Neural cell (in vitro differentiated cells): ENCODE measurements at regions not wholly inside any gene's neighbourhood (a gene's known extent, or its start where the extent isn't known, plus 50 kb on each side); places are given as distances from the start of the nearest gene placed in this dataset.

ENCODE experiments used
- H2AFZ ChIP-seq: fragments of 200-600, 300-800 bp; sonication (generic), shearing (Covaris generic); 2 replicates; pipeline ENCODE4 v1.6.0; 2014; ENCODE audit warnings: low read depth, mild to moderate bottlenecking, antibody characterized with exemption, low read length, moderate library complexity
- H3F3A ChIP-seq: fragments of 200-600 bp; shearing (Covaris generic); 2 replicates; pipeline ENCODE4 v1.6.1; 2016; ENCODE audit warnings: mild to moderate bottlenecking, moderate library complexity, mixed read lengths, antibody characterized with exemption, low read length; ENCODE audit not compliant: insufficient read depth, poor library complexity, severe bottlenecking
- H3K27ac ChIP-seq: fragments of 200-600, 300-800 bp; sonication (generic), shearing (Covaris generic); 2 replicates; pipeline ENCODE4 v1.5.1; 2014; ENCODE audit warnings: mild to moderate bottlenecking, low read length, moderate library complexity
- H3K27me3 ChIP-seq: fragments of 300-800, 200-600 bp; sonication (generic), shearing (Covaris generic); 2 replicates; pipeline ENCODE4 v1.6.0; 2014; ENCODE audit warnings: mild to moderate bottlenecking, low read depth, low read length, moderate library complexity; ENCODE audit not compliant: insufficient read depth
- H3K36me3 ChIP-seq: fragments of 300-800, 200-600 bp; sonication (generic), shearing (Covaris generic); 2 replicates; pipeline ENCODE4 v1.5.1; 2014; ENCODE audit warnings: mild to moderate bottlenecking, antibody characterized with exemption, low read length, moderate library complexity; ENCODE audit not compliant: insufficient read depth
- H3K4me2 ChIP-seq: fragments of 300-800, 200-600 bp; sonication (generic), shearing (Covaris generic); 2 replicates; pipeline ENCODE4 v1.6.0; 2014; ENCODE audit warnings: mild to moderate bottlenecking, low read length
- H3K4me3 ChIP-seq: fragments of 300-800, 200-600 bp; sonication (generic), shearing (Covaris generic); 2 replicates; pipeline ENCODE4 v1.5.1; 2014; ENCODE audit warnings: mild to moderate bottlenecking, low read length, moderate library complexity
- H3K79me2 ChIP-seq: fragments of 200-600 bp; shearing (Covaris generic); replicated peaks from 2 replicates; pipeline ENCODE4 v1.6.0; 2014; ENCODE audit warnings: mild to moderate bottlenecking, low read length, moderate library complexity; ENCODE audit not compliant: insufficient read depth
- H3K9ac ChIP-seq: fragments of 300-800, 200-600 bp; sonication (generic), shearing (Covaris generic); 2 replicates; pipeline ENCODE4 v1.6.1; 2016; ENCODE audit warnings: mild to moderate bottlenecking, low read length, mixed read lengths
- H3K9me2 ChIP-seq: fragments of 200-600 bp; shearing (Covaris generic); 2 replicates; pipeline ENCODE4 v1.6.1; 2016; ENCODE audit warnings: mild to moderate bottlenecking, low read length, mixed read lengths; ENCODE audit not compliant: insufficient read depth
- H3K9me3 ChIP-seq: fragments of 200-600, 300-800 bp; sonication (generic), shearing (Covaris generic); 2 replicates; pipeline ENCODE4 v1.6.1; 2016; ENCODE audit warnings: mild to moderate bottlenecking, mixed run types, low read length, moderate library complexity, mixed read lengths
- H4K20me1 ChIP-seq: fragments of 200-600 bp; shearing (Covaris generic); 2 replicates; pipeline ENCODE4 v1.6.1; 2016; ENCODE audit warnings: mild to moderate bottlenecking, mixed run types; ENCODE audit not compliant: insufficient read depth
- EP300 ChIP-seq: fragments of 450-650 bp; conservative IDR thresholded peaks from 2 replicates; pipeline ENCODE4 v1.6.1; 2014; ENCODE audit warnings: antibody characterized with exemption, mild to moderate bottlenecking, moderate library complexity; ENCODE audit not compliant: poor library complexity, severe bottlenecking
- EZH2 ChIP-seq: fragments of 200-600, 300-800 bp; shearing (Covaris generic), sonication (generic); IDR thresholded peaks from 2 replicates; pipeline ENCODE4 v1.6.1; 2014; ENCODE audit warnings: antibody characterized with exemption, low read length, borderline replicate concordance, mild to moderate bottlenecking; ENCODE audit not compliant: insufficient read depth, poor library complexity, severe bottlenecking
- MXI1 ChIP-seq: fragments of 450-650 bp; conservative IDR thresholded peaks from 2 replicates; pipeline ENCODE4 v1.6.1; 2014; ENCODE audit warnings: antibody characterized with exemption, mild to moderate bottlenecking; ENCODE audit not compliant: poor library complexity, severe bottlenecking
- POLR2AphosphoS5 ChIP-seq: IDR thresholded peaks from 2 replicates; pipeline ENCODE4 v1.6.1; 2012
- RAD21 ChIP-seq: fragments of 450-650 bp; conservative IDR thresholded peaks from 2 replicates; pipeline ENCODE4 v1.6.1; 2014; ENCODE audit warnings: antibody characterized with exemption, mild to moderate bottlenecking, moderate library complexity
- REST ChIP-seq: IDR thresholded peaks from 2 replicates; pipeline ENCODE4 v1.6.1; 2012; ENCODE audit warnings: borderline replicate concordance
- SMC3 ChIP-seq: fragments of 450-650 bp; conservative IDR thresholded peaks from 2 replicates; pipeline ENCODE4 v1.6.1; 2014; ENCODE audit warnings: antibody characterized with exemption, mild to moderate bottlenecking, moderate library complexity; ENCODE audit not compliant: poor library complexity
- TAF1 ChIP-seq: IDR thresholded peaks from 2 replicates; pipeline ENCODE4 v1.6.1; 2012; ENCODE audit warnings: low read depth
- TF ChIP-seq, protein P1 (sequence below): fragments of 450-650 bp; IDR thresholded peaks from 2 replicates; pipeline ENCODE4 v1.5.1; 2014; ENCODE audit warnings: antibody characterized with exemption, mild to moderate bottlenecking, moderate library complexity; ENCODE audit not compliant: poor library complexity, severe bottlenecking

DNA sequence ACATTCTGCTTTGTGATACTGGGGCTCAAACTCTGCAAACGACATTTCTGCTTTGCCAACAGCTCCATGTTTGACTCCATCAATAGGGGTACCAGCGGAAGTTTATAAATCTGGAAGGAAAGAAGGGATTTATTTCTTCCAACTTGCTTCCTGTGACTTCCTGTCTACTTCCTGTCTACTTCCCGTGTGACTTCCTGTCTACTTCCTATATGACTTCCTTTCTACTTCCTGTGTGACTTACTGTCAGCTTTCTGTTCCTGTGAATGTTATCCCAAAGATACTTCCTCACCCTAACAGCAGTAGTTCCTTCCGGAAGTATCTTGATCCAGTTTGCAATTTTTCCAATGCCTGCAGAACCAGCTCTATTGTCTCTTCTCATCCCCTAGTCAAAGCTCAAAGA lies 52.0 kb upstream of the MBOAT2 start:
- no peaks in the 10 kb centered on the region for H4K20me1 ChIP-seq
- no peak overlapping the region for H3K9ac ChIP-seq
- H3K27me3 ChIP-seq, result no peaks in the 10 kb centered on the region
- H3K9me3 ChIP-seq, result no peaks in the 10 kb centered on the region
- no peak overlapping the region for H3K4me2 ChIP-seq
- no peaks in the 10 kb centered on the region for H3K9me2 ChIP-seq
- TF ChIP-seq, protein P1, sequence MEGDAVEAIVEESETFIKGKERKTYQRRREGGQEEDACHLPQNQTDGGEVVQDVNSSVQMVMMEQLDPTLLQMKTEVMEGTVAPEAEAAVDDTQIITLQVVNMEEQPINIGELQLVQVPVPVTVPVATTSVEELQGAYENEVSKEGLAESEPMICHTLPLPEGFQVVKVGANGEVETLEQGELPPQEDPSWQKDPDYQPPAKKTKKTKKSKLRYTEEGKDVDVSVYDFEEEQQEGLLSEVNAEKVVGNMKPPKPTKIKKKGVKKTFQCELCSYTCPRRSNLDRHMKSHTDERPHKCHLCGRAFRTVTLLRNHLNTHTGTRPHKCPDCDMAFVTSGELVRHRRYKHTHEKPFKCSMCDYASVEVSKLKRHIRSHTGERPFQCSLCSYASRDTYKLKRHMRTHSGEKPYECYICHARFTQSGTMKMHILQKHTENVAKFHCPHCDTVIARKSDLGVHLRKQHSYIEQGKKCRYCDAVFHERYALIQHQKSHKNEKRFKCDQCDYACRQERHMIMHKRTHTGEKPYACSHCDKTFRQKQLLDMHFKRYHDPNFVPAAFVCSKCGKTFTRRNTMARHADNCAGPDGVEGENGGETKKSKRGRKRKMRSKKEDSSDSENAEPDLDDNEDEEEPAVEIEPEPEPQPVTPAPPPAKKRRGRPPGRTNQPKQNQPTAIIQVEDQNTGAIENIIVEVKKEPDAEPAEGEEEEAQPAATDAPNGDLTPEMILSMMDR, result no peak
- TF ChIP-seq RAD21, result no peak
- no peak for TF ChIP-seq EZH2
- no peak for TF ChIP-seq POLR2AphosphoS5
- H3K36me3 ChIP-seq, result no peaks in the 10 kb centered on the region
- no peaks in the 10 kb centered on the region for H3K79me2 ChIP-seq
- no peak overlapping the region for H2AFZ ChIP-seq
- no peaks in the 10 kb centered on the region for H3F3A ChIP-seq
- no peak overlapping the region for H3K27ac ChIP-seq
- no peak overlapping the region for H3K4me3 ChIP-seq

DNA sequence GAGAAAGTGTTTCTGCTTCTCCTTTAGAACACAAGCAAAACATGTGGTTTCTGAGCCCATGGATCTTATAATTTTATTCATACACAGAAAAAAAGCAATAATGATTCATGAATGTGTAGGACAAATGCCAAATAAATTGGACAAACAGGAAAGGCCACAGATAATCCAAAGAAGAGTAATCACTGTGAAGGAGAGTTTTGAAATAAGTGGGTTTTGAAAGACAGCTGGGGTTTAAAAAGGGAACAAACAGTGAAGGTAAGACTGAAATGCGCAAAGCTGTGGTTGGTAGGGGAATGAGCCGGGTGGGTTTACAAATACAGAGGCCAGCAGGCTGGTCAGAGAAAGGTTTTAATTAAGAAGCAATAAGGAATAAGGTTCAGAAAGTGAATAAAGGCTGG lies 50.0 kb upstream of the MBOAT2 start:
- Histone ChIP-seq H3K9me3 (no peaks in the 10 kb centered on the region), H3K4me2 (no peak overlapping the region), H3K27ac (no peak overlapping the region), H3K4me3 (no peak overlapping the region), H3F3A (no peaks in the 10 kb centered on the region), H3K36me3 (no peaks in the 10 kb centered on the region), H3K79me2 (no peaks in the 10 kb centered on the region), H3K27me3 (no peaks in the 10 kb centered on the region), H2AFZ (no peak overlapping the region), H4K20me1 (no peaks in the 10 kb centered on the region), H3K9ac (no peak overlapping the region), H3K9me2 (no peaks in the 10 kb centered on the region)
- no peak for TF ChIP-seq EZH2
- no peak for TF ChIP-seq MXI1
- no peak for TF ChIP-seq SMC3
- TF ChIP-seq REST, result no peak
- no peak for TF ChIP-seq RAD21
- no peak for TF ChIP-seq TAF1
- TF ChIP-seq, protein P1, result no peak
- no peak for TF ChIP-seq EP300
- TF ChIP-seq POLR2AphosphoS5, result no peak
